ENCODE measurements at regions not wholly inside any gene's neighbourhood (a gene's known extent, or its start where the extent isn't known, plus 50 kb on each side); places are given as distances from the start of the nearest gene placed in this dataset.

- no peak for DNase-seq
- no peaks in the 10 kb centered on the region for H3F3A ChIP-seq (ENCODE audit: insufficient read depth, low read length)
- H3K4me1 ChIP-seq (ENCODE audit: low read length): no peaks in the 10 kb centered on the region
- H3K27me3 ChIP-seq (replicated peaks; ENCODE audit: insufficient read depth, low read length): no peaks in the 10 kb centered on the region
- H3K9me3 ChIP-seq (replicated peaks; ENCODE audit: insufficient read depth, low read length): no peaks in the 10 kb centered on the region
- no peak overlapping the region for H2AFZ ChIP-seq (ENCODE audit: low read length)
- no peaks in the 10 kb centered on the region for H4K20me1 ChIP-seq (ENCODE audit: insufficient read depth, low read length)
- H3K36me3 ChIP-seq (replicated peaks; ENCODE audit: insufficient read depth, low read length): no peaks in the 10 kb centered on the region
- no peak overlapping the region for H3K4me2 ChIP-seq (ENCODE audit: low read depth, low read length)
- no peaks in the 10 kb centered on the region for H3K9me2 ChIP-seq (replicated peaks; ENCODE audit: insufficient read depth, low read length)
- no peak for TF ChIP-seq EZH2 (optimal IDR thresholded peaks at IDR 0.05; ENCODE audit: low read depth, low read length)
- TF ChIP-seq EZH2phosphoT487 (IDR thresholded peaks at IDR 0.05; ENCODE audit: low read length): no peak
- no peak for TF ChIP-seq CTCF (IDR thresholded peaks at IDR 0.05; ENCODE audit: low read length)
- H3K79me2 ChIP-seq (ENCODE audit: low read length): no peaks in the 10 kb centered on the region
- no peak overlapping the region for H3K9ac ChIP-seq (ENCODE audit: low read length)
- H3K4me3 ChIP-seq (ENCODE audit: low read length): no peak overlapping the region
- no peak overlapping the region for H3K27ac ChIP-seq (ENCODE audit: low read length)
Observed at GRCh38 chrX:112380541-112381278, 298.1 kb upstream of the TRPC5 start.

- Histone ChIP-seq H3K9me3 (replicated peaks; ENCODE audit: insufficient read depth, low read length) (no peaks in the 10 kb centered on the region), H3K36me3 (replicated peaks; ENCODE audit: insufficient read depth, low read length) (no peaks in the 10 kb centered on the region), H3F3A (ENCODE audit: insufficient read depth, low read length) (no peaks in the 10 kb centered on the region), H4K20me1 (ENCODE audit: insufficient read depth, low read length) (no peaks in the 10 kb centered on the region), H3K9ac (ENCODE audit: low read length) (no peak overlapping the region), H3K27me3 (replicated peaks; ENCODE audit: insufficient read depth, low read length) (no peaks in the 10 kb centered on the region), H3K4me2 (ENCODE audit: low read depth, low read length) (no peak overlapping the region), H3K9me2 (replicated peaks; ENCODE audit: insufficient read depth, low read length) (no peaks in the 10 kb centered on the region), H3K4me1 (ENCODE audit: low read length) (no peaks in the 10 kb centered on the region), H3K4me3 (ENCODE audit: low read length) (no peak overlapping the region), H2AFZ (ENCODE audit: low read length) (no peak overlapping the region), H3K79me2 (ENCODE audit: low read length) (no peaks in the 10 kb centered on the region), H3K27ac (ENCODE audit: low read length) (no peak overlapping the region)
- TF ChIP-seq EZH2phosphoT487 (IDR thresholded peaks at IDR 0.05; ENCODE audit: low read length) (no peak), EZH2 (optimal IDR thresholded peaks at IDR 0.05; ENCODE audit: low read depth, low read length) (no peak), CTCF (IDR thresholded peaks at IDR 0.05; ENCODE audit: low read length) (no peak)
- no peak for DNase-seq
Observed at GRCh38 chrX:112377481-112377880, 294.9 kb upstream of the TRPC5 start.

- H4K20me1 ChIP-seq (ENCODE audit: insufficient read depth, low read length): no peaks in the 10 kb centered on the region
- H3K9me2 ChIP-seq (replicated peaks; ENCODE audit: insufficient read depth, low read length): no peaks in the 10 kb centered on the region
- no peak overlapping the region for H2AFZ ChIP-seq (ENCODE audit: low read length)
- no peaks in the 10 kb centered on the region for H3K4me1 ChIP-seq (ENCODE audit: low read length)
- no peak overlapping the region for H3K4me3 ChIP-seq (ENCODE audit: low read length)
- no peak overlapping the region for H3K27ac ChIP-seq (ENCODE audit: low read length)
- H3K9me3 ChIP-seq (replicated peaks; ENCODE audit: insufficient read depth, low read length): no peaks in the 10 kb centered on the region
- H3K4me2 ChIP-seq (ENCODE audit: low read depth, low read length): no peak overlapping the region
- no peaks in the 10 kb centered on the region for H3K79me2 ChIP-seq (ENCODE audit: low read length)
- DNase-seq: no peak
- no peaks in the 10 kb centered on the region for H3K36me3 ChIP-seq (replicated peaks; ENCODE audit: insufficient read depth, low read length)
- no peak overlapping the region for H3K9ac ChIP-seq (ENCODE audit: low read length)
- no peaks in the 10 kb centered on the region for H3F3A ChIP-seq (ENCODE audit: insufficient read depth, low read length)
- peak; percentile 13; the same call in 1 of the 2 replicates for TF ChIP-seq CTCF (IDR thresholded peaks at IDR 0.05; ENCODE audit: low read length)
- TF ChIP-seq EZH2 (optimal IDR thresholded peaks at IDR 0.05; ENCODE audit: low read depth, low read length): no peak
- H3K27me3 ChIP-seq (replicated peaks; ENCODE audit: insufficient read depth, low read length): no peaks in the 10 kb centered on the region
Observed at GRCh38 chrX:112368371-112368770, 285.8 kb upstream of the TRPC5 start.
